Endothelial cell of umbilical vein (primary cell): ENCODE measurements at regions not wholly inside any gene's neighbourhood (a gene's known extent, or its start where the extent isn't known, plus 50 kb on each side); places are given as distances from the start of the nearest gene placed in this dataset.

ENCODE experiments used
- EZH2 ChIP-seq: IDR thresholded peaks from 2 replicates; pipeline ENCODE4 v1.6.1; 2012; ENCODE audit warnings: borderline replicate concordance, low read depth, mild to moderate bottlenecking, moderate library complexity, low read length, inconsistent platforms; ENCODE audit not compliant: severe bottlenecking
- POLR2A ChIP-seq: IDR thresholded peaks from 2 replicates; pipeline ENCODE4 v1.6.1; 2012; ENCODE audit warnings: low read depth, mild to moderate bottlenecking, control low read depth, low read length
- TF ChIP-seq, protein P1 (sequence below), 2 donors: IDR thresholded peaks; 1 replicate in 1 of 2; 2 replicates in 1 of 2; pipeline ENCODE4 v1.5.1; 2011; ENCODE audit warnings: low read length in 2 of 2, mild to moderate bottlenecking in 2 of 2, moderate library complexity in 2 of 2, control low read depth in 1 of 2, inconsistent platforms in 1 of 2, low read depth in 1 of 2; ENCODE audit not compliant: insufficient read depth in 1 of 2; ENCODE audit errors: extremely low read depth in 1 of 2

DNA sequence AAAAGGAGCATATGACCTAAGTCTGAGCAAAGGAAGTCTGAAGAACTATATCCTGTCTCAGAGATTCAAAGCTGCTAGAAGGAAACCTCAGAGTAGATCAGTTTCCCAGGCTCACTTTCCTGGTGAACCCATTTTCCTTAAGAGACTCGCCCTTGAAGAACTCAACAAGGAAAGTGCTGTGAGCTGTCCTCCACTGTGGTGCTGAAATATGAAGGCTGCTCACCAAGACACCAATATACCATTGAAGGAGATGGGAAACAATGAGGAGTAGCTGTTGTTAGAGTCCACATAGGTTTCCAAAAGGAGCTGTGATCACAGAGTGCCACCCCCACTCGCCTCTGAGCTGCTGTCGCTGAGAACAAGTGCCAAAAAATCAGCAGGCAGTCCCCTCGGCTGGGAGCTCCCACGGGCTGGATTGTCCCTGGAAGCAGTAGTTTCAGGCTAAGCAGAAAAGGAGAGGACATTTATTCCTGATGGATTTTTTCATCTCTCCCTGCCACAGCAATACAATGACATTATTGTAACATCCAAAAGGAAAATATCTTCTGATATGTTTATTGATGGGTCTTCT, 282.1 kb downstream of the RPS29 start:
- no peak for TF ChIP-seq POLR2A
- TF ChIP-seq, protein P1, sequence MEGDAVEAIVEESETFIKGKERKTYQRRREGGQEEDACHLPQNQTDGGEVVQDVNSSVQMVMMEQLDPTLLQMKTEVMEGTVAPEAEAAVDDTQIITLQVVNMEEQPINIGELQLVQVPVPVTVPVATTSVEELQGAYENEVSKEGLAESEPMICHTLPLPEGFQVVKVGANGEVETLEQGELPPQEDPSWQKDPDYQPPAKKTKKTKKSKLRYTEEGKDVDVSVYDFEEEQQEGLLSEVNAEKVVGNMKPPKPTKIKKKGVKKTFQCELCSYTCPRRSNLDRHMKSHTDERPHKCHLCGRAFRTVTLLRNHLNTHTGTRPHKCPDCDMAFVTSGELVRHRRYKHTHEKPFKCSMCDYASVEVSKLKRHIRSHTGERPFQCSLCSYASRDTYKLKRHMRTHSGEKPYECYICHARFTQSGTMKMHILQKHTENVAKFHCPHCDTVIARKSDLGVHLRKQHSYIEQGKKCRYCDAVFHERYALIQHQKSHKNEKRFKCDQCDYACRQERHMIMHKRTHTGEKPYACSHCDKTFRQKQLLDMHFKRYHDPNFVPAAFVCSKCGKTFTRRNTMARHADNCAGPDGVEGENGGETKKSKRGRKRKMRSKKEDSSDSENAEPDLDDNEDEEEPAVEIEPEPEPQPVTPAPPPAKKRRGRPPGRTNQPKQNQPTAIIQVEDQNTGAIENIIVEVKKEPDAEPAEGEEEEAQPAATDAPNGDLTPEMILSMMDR (IDR thresholded peaks at IDR 0.05; ENCODE audit: extremely low read depth in 1 of 2, insufficient read depth in 1 of 2, low read depth in 1 of 2, low read length in 2 of 2): no peak
- TF ChIP-seq EZH2: no peak
